Type B pancreatic cell (in vitro differentiated cells): ENCODE measurements at regions not wholly inside any gene's neighbourhood (a gene's known extent, or its start where the extent isn't known, plus 50 kb on each side); places are given as distances from the start of the nearest gene placed in this dataset.

Source experiments
- DNase-seq: peaks from one replicate; pipeline ENCODE4 v3.0.0; 2021; ENCODE audit warnings: mixed read lengths; ENCODE audit not compliant: unreplicated experiment; ENCODE audit errors: extremely low spot score
- H3K27ac Mint-ChIP-seq: 2 replicates; pipeline ENCODE4 v1.8.0; 2021; ENCODE audit warnings: mild to moderate bottlenecking, mixed read lengths
- H3K27me3 Mint-ChIP-seq: 2 replicates; pipeline ENCODE4 v1.8.0; 2021; ENCODE audit warnings: mixed read lengths
- H3K36me3 Mint-ChIP-seq: 2 replicates; pipeline ENCODE4 v1.8.0; 2021; ENCODE audit warnings: mixed read lengths
- H3K4me1 Mint-ChIP-seq: one replicate; pipeline ENCODE4 v1.8.0; 2021; ENCODE audit warnings: mixed read lengths; ENCODE audit not compliant: unreplicated experiment
- H3K4me3 Mint-ChIP-seq: 2 replicates; pipeline ENCODE4 v1.8.0; 2021; ENCODE audit warnings: mild to moderate bottlenecking, mixed read lengths
- H3K9me3 Mint-ChIP-seq: 2 replicates; pipeline ENCODE4 v1.8.0; 2021; ENCODE audit warnings: mixed read lengths
- TF ChIP-seq, protein P1 (sequence below): fragments of 200-600 bp; sonication (generic); conservative IDR thresholded peaks from 2 replicates; pipeline ENCODE4 v1.5.0; 2021; ENCODE audit warnings: antibody characterized with exemption, mild to moderate bottlenecking

DNA sequence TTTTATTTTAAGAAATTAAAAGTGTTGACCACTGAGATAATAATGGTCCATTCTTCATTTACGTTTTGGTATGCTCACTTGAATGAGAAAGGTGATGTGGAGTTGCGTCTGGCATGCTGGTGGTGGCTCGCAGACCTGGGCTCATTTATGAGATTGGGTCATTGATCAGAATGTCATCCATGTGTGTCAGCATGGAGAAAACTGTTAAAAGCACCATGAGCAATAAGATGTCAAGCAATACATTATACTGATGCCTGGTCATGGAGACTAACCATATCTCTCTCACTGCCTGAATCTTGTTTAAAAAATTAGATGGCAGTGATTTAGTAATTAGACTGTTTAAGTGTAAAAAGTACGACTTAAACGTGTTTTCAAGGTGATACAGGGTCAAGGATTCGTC, 503.4 kb upstream of the SEMA6D start:
- Mint-ChIP-seq H3K36me3 (no peaks in the 10 kb centered on the region), H3K27me3 (no peaks in the 10 kb centered on the region), H3K9me3 (no peaks in the 10 kb centered on the region), H3K4me1 (no peaks in the 10 kb centered on the region), H3K4me3 (no peak overlapping the region), H3K27ac (no peak overlapping the region)
- DNase-seq = no peak
- TF ChIP-seq, protein P1, sequence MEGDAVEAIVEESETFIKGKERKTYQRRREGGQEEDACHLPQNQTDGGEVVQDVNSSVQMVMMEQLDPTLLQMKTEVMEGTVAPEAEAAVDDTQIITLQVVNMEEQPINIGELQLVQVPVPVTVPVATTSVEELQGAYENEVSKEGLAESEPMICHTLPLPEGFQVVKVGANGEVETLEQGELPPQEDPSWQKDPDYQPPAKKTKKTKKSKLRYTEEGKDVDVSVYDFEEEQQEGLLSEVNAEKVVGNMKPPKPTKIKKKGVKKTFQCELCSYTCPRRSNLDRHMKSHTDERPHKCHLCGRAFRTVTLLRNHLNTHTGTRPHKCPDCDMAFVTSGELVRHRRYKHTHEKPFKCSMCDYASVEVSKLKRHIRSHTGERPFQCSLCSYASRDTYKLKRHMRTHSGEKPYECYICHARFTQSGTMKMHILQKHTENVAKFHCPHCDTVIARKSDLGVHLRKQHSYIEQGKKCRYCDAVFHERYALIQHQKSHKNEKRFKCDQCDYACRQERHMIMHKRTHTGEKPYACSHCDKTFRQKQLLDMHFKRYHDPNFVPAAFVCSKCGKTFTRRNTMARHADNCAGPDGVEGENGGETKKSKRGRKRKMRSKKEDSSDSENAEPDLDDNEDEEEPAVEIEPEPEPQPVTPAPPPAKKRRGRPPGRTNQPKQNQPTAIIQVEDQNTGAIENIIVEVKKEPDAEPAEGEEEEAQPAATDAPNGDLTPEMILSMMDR = no peak

DNA sequence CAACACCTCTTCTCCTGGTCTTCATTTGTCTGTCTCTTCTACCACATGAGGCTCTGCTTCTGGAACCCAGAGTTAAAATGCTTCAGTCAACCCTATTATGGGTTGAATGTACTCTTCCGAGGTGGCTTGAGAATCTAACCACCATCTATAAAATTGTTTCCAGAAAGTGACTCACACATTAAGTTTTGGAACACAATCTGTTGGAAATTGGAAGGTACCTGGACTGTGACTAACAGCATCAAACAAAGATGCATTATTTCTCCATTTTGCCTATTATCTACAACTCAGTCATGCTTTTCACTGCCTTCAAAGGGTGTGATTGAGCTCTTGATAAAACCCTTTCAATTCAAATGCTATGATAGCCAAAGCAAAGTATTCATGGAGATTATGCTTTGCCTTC, 499.0 kb upstream of the SEMA6D start:
- DNase-seq = no peak
- Mint-ChIP-seq H3K27me3 (no peaks in the 10 kb centered on the region), H3K9me3 (no peaks in the 10 kb centered on the region), H3K36me3 (no peaks in the 10 kb centered on the region), H3K4me1 (peaks cover 5% of the 10 kb centered on the region), H3K27ac (no peak overlapping the region), H3K4me3 (no peak overlapping the region)
- TF ChIP-seq, protein P1 = no peak

DNA sequence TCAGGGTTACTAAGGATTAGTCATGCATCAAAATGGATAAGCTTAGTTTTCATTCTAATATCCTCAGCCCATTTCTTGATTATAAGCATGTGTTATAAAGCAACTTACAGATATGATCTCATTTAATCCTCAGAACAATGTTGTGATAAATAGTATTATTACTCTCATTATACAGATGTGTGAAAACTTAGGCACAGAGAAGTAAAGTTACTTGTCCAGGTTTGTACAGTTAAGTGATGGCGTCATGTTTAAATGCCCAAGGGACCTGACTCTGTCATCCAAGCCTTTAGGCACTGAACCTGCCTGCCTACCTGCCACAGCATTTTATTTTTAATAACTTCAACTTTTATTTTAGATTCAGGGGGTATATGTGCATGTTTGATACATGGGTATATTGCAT, 472.9 kb upstream of the SEMA6D start:
- no peak for DNase-seq
- TF ChIP-seq, protein P1 = no peak
- Mint-ChIP-seq H3K27ac (no peak overlapping the region), H3K27me3 (no peaks in the 10 kb centered on the region), H3K9me3 (no peaks in the 10 kb centered on the region), H3K4me1 (no peaks in the 10 kb centered on the region), H3K36me3 (no peaks in the 10 kb centered on the region), H3K4me3 (no peak overlapping the region)

DNA sequence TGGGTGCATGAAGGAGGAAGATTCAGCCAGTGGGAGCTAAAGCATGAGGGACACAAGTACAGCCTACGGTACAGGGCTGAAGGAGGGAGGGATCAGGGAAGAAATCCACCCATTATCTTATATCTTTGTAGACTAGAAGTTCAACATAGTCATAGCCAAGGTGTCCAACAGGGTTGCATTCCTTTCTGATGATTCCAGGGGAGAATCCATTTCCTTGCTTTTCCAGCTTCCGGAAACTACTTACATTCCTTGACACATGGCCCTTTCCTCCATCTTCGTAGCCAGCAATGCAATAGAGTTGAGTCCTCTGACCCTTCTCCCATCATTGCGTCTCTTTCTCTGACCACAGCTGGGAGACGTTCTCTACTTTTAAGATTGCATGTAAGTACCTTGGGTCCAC, 471.0 kb upstream of the SEMA6D start:
- H3K4me1 Mint-ChIP-seq = no peaks in the 10 kb centered on the region
- no peak overlapping the region for H3K27ac Mint-ChIP-seq
- no peaks in the 10 kb centered on the region for H3K36me3 Mint-ChIP-seq
- no peak overlapping the region for H3K4me3 Mint-ChIP-seq
- TF ChIP-seq, protein P1 = no peak
- H3K9me3 Mint-ChIP-seq = no peaks in the 10 kb centered on the region
- no peak for DNase-seq
- no peaks in the 10 kb centered on the region for H3K27me3 Mint-ChIP-seq

DNA sequence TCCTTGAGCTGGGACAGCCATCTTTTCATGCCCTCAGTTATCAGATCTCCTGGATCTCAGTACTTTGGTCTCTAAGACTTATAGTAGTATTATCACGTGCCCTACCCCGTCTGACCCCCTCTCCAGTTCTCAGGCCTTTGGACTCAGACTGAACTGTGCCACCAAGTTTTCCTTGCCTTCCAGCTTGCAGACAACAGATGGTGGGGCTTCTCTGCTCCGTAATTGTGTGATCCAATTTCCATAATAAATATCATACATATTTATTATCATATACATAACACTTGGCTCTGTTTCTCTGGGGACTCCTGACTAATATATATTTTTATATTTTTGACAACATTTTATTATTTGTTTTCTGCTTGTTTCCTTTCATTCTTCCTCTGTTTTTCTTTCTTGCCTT, 458.8 kb upstream of the SEMA6D start:
- TF ChIP-seq, protein P1 = no peak
- DNase-seq = no peak
- Mint-ChIP-seq H3K4me1 (no peaks in the 10 kb centered on the region), H3K36me3 (no peaks in the 10 kb centered on the region), H3K4me3 (no peak overlapping the region), H3K27ac (no peak overlapping the region), H3K27me3 (no peaks in the 10 kb centered on the region), H3K9me3 (no peaks in the 10 kb centered on the region)

DNA sequence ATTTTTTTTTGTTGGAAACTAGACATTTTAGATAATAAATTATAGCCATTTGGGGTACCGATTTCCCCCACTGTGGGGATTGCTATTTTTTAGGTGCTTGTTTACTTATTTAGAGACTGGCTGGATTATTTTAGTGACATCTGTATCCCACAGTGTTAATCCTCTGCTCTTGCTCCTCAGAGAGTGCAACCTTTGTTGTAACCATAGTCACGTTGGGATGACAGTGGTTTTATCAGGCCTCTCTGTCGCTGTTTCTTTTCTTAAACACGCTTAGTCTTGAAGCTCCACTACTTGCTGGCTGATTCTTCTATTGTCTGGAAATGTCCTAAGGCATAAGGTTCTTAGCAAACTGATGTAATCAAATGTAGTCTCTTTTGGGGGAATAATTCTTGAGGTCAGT, 451.6 kb upstream of the SEMA6D start:
- no peak overlapping the region for H3K4me3 Mint-ChIP-seq
- H3K9me3 Mint-ChIP-seq = no peaks in the 10 kb centered on the region
- H3K27ac Mint-ChIP-seq = no peak overlapping the region
- TF ChIP-seq, protein P1 = no peak
- H3K4me1 Mint-ChIP-seq = peaks cover 5% of the 10 kb centered on the region
- no peak for DNase-seq
- H3K27me3 Mint-ChIP-seq = no peaks in the 10 kb centered on the region
- H3K36me3 Mint-ChIP-seq = no peaks in the 10 kb centered on the region
